HEK293 (cell line): ENCODE measurements at regions not wholly inside any gene's neighbourhood (a gene's known extent, or its start where the extent isn't known, plus 50 kb on each side); places are given as distances from the start of the nearest gene placed in this dataset.

Source experiments
- CTCF ChIA-PET: fragments of 350-600 bp; formaldehyde crosslinking; extraction: SDS; loops from one replicate; lab custom pipeline; 2021; ENCODE audit warnings: antibody characterized with exemption; lab: Yijun Ruan, JAX
- POLR2A ChIA-PET: fragments of 300-600 bp; formaldehyde crosslinking; extraction: SDS; loops from one replicate; lab custom pipeline; 2020; ENCODE audit warnings: antibody characterized with exemption, inconsistent platforms; lab: Yijun Ruan, JAX
- H3K27ac ChIP-seq: fragments of 200-500 bp; sonication (Bioruptor generic); 2 replicates; pipeline ENCODE4 v1.5.1; 2014; ENCODE audit warnings: low read depth, low read length, control low read depth, inconsistent platforms; ENCODE audit errors: extremely low read depth
- H3K36me3 ChIP-seq, 2 experiments: fragments of 200-500 bp in 1 of 2; sonication (Bioruptor generic) in 1 of 2; 1 replicate in 1 of 2; 2 replicates in 1 of 2; pipeline ENCODE4 v1.5.1; 2014 to 2017; ENCODE audit warnings: inconsistent platforms in 2 of 2, low read length in 2 of 2; ENCODE audit not compliant: control insufficient read depth in 2 of 2, insufficient read depth in 1 of 2
- H3K4me1 ChIP-seq: fragments of 200-500 bp; sonication (Bioruptor generic); 2 replicates; pipeline ENCODE4 v1.5.1; 2014; ENCODE audit warnings: mild to moderate bottlenecking, low read length, inconsistent platforms; ENCODE audit not compliant: control insufficient read depth, insufficient read depth
- H3K4me3 ChIP-seq: 2 replicates; pipeline ENCODE4 v1.5.1; 2011; ENCODE audit warnings: low read depth, mild to moderate bottlenecking, control low read depth, low read length, moderate library complexity
- H3K9me3 ChIP-seq: fragments of 200-500 bp; sonication (Bioruptor generic); 2 replicates; pipeline ENCODE4 v1.5.1; 2014; ENCODE audit warnings: low read depth, low read length, inconsistent platforms; ENCODE audit not compliant: control insufficient read depth, insufficient read depth
- BCL11A ChIP-seq: fragments of 450-650 bp; formaldehyde crosslinking; IDR thresholded peaks from 2 replicates; pipeline ENCODE4 v1.5.1; 2016; ENCODE audit warnings: low read depth, missing biosample characterization, missing genetic modification characterization
- EGR2 ChIP-seq: fragments of 450-650 bp; formaldehyde crosslinking; IDR thresholded peaks from 2 replicates; pipeline ENCODE4 v1.5.1; 2016; ENCODE audit warnings: low read depth, missing biosample characterization, missing genetic modification characterization
- GLI2 ChIP-seq: fragments of 450-650 bp; formaldehyde crosslinking; IDR thresholded peaks from 2 replicates; pipeline ENCODE4; 2017; ENCODE audit warnings: missing biosample characterization, missing genetic modification characterization, low read depth, borderline replicate concordance
- GLI4 ChIP-seq: fragments of 450-650 bp; formaldehyde crosslinking; IDR thresholded peaks from 2 replicates; pipeline ENCODE4 v1.5.1; 2016; ENCODE audit warnings: missing biosample characterization, missing genetic modification characterization
- GLIS1 ChIP-seq: fragments of 450-650 bp; formaldehyde crosslinking; IDR thresholded peaks from 2 replicates; pipeline ENCODE4 v1.5.1; 2016; ENCODE audit warnings: missing biosample characterization, missing genetic modification characterization
- IKZF3 ChIP-seq: fragments of 450-650 bp; IDR thresholded peaks from 2 replicates; pipeline ENCODE4 v1.5.0; 2018; ENCODE audit warnings: missing biosample characterization, mild to moderate bottlenecking, missing genetic modification characterization, moderate library complexity
- KLF16 ChIP-seq: fragments of 450-650 bp; formaldehyde crosslinking; IDR thresholded peaks from 2 replicates; pipeline ENCODE4 v1.5.1; 2017; ENCODE audit warnings: missing biosample characterization, missing genetic modification characterization
- PBX3 ChIP-seq: sonication (generic); formaldehyde crosslinking; IDR thresholded peaks from 2 replicates; pipeline ENCODE4 v1.8.1; 2022; ENCODE audit warnings: mild to moderate bottlenecking, moderate library complexity, missing genetic modification reagents
- SP3 ChIP-seq: fragments of 450-650 bp; formaldehyde crosslinking; IDR thresholded peaks from 2 replicates; pipeline ENCODE4 v1.5.1; 2016; ENCODE audit warnings: missing biosample characterization, missing genetic modification characterization
- ZBTB17 ChIP-seq: fragments of 450-650 bp; formaldehyde crosslinking; IDR thresholded peaks from 2 replicates; pipeline ENCODE4 v1.5.1; 2016; ENCODE audit warnings: missing biosample characterization, missing genetic modification characterization
- ZNF10 ChIP-seq: fragments of 450-650 bp; formaldehyde crosslinking; IDR thresholded peaks from 2 replicates; pipeline ENCODE4 v1.5.1; 2017; ENCODE audit warnings: missing biosample characterization, missing genetic modification characterization
- ZNF112 ChIP-seq: fragments of 450-650 bp; formaldehyde crosslinking; IDR thresholded peaks from 2 replicates; pipeline ENCODE4 v1.5.0; 2017; ENCODE audit warnings: missing biosample characterization, missing genetic modification characterization
- ZNF175 ChIP-seq: fragments of 450-650 bp; formaldehyde crosslinking; IDR thresholded peaks from 2 replicates; pipeline ENCODE4 v1.5.1; 2016; ENCODE audit warnings: missing biosample characterization, missing genetic modification characterization
- ZNF223 ChIP-seq: fragments of 450-650 bp; formaldehyde crosslinking; IDR thresholded peaks from 2 replicates; pipeline ENCODE4 v1.5.1; 2016; ENCODE audit warnings: missing biosample characterization, missing genetic modification characterization
- ZNF404 ChIP-seq: fragments of 450-650 bp; formaldehyde crosslinking; IDR thresholded peaks from 2 replicates; pipeline ENCODE4 v1.5.1; 2017; ENCODE audit warnings: missing biosample characterization, missing genetic modification characterization
- ZNF548 ChIP-seq: fragments of 450-650 bp; formaldehyde crosslinking; IDR thresholded peaks from 2 replicates; pipeline ENCODE4 v1.5.1; 2016; ENCODE audit warnings: missing biosample characterization, missing genetic modification characterization
- ZNF571 ChIP-seq: fragments of 450-650 bp; formaldehyde crosslinking; IDR thresholded peaks from 2 replicates; pipeline ENCODE4 v1.5.0; 2017; ENCODE audit warnings: missing biosample characterization, missing genetic modification characterization
- ZNF664 ChIP-seq: fragments of 450-650 bp; formaldehyde crosslinking; IDR thresholded peaks from 2 replicates; pipeline ENCODE4 v1.5.1; 2016; ENCODE audit warnings: missing biosample characterization, missing genetic modification characterization
- ZNF670 ChIP-seq: fragments of 450-650 bp; formaldehyde crosslinking; IDR thresholded peaks from 2 replicates; pipeline ENCODE4 v1.5.1; 2016; ENCODE audit warnings: missing biosample characterization, missing genetic modification characterization, low read depth
- ZNF776 ChIP-seq: fragments of 450-650 bp; formaldehyde crosslinking; IDR thresholded peaks from 2 replicates; pipeline ENCODE4 v1.5.0; 2017; ENCODE audit warnings: missing biosample characterization, missing genetic modification characterization, borderline replicate concordance
- ZNF777 ChIP-seq: fragments of 450-650 bp; formaldehyde crosslinking; IDR thresholded peaks from 2 replicates; pipeline ENCODE4 v1.5.1; 2017; ENCODE audit warnings: missing biosample characterization, missing genetic modification characterization, borderline replicate concordance
- ZSCAN30 ChIP-seq: fragments of 450-650 bp; IDR thresholded peaks from 2 replicates; pipeline ENCODE4 v1.5.1; 2018; ENCODE audit warnings: missing biosample characterization, mild to moderate bottlenecking, missing genetic modification characterization, moderate library complexity
- ZSCAN5A ChIP-seq: fragments of 450-650 bp; formaldehyde crosslinking; IDR thresholded peaks from 2 replicates; pipeline ENCODE4 v1.5.1; 2016; ENCODE audit warnings: missing biosample characterization, missing genetic modification characterization
- TF ChIP-seq, protein P1 (sequence below): fragments of 450-650 bp; IDR thresholded peaks from 2 replicates; pipeline ENCODE4 v1.5.1; 2018; ENCODE audit warnings: missing biosample characterization, missing genetic modification characterization
- TF ChIP-seq, protein P2 (sequence below): fragments of 450-650 bp; formaldehyde crosslinking; IDR thresholded peaks from 2 replicates; pipeline ENCODE4 v1.5.1; 2016; ENCODE audit warnings: missing biosample characterization, missing genetic modification characterization, borderline replicate concordance
- TF ChIP-seq, protein P3 (sequence below): fragments of 450-650 bp; formaldehyde crosslinking; IDR thresholded peaks from 2 replicates; pipeline ENCODE4 v1.5.1; 2017; ENCODE audit warnings: missing biosample characterization, missing genetic modification characterization

DNA sequence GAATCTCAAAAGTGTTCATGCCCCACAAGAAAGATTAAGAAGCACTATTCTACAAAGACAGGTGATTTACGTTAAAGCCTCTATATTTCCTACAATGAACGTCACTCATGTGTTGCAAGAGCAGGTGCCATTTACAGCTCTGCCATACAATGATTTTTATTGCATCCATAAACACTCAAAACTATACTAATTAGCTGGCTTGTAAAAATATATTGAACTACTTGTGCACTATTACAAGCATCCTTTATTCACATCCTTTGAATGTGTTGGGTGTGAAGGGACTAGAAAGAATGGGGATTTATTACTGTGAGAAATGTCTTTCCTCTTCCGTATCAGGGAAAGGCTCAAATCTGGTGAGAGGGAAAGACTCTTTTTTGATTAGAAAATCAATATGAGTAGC, 50.7 kb upstream of the C3orf49 start:
- Histone ChIP-seq H3K27ac (no peak overlapping the region), H3K36me3 (no peaks in the 10 kb centered on the region), H3K4me3 (no peak overlapping the region), H3K9me3 (no peaks in the 10 kb centered on the region), H3K4me1 (no peaks in the 10 kb centered on the region)
- no peak for TF ChIP-seq ZNF175 (tag by site-specific recombination)
- TF ChIP-seq ZNF404: no peak
- TF ChIP-seq PBX3 (CRISPR knock-in tag): no peak
- TF ChIP-seq ZSCAN30 (tag by site-specific recombination): no peak
- no peak for TF ChIP-seq GLI2
- no peak for TF ChIP-seq IKZF3 (tag by site-specific recombination)
- ChIA-PET CTCF (no interaction called here), POLR2A (no interaction called here)

DNA sequence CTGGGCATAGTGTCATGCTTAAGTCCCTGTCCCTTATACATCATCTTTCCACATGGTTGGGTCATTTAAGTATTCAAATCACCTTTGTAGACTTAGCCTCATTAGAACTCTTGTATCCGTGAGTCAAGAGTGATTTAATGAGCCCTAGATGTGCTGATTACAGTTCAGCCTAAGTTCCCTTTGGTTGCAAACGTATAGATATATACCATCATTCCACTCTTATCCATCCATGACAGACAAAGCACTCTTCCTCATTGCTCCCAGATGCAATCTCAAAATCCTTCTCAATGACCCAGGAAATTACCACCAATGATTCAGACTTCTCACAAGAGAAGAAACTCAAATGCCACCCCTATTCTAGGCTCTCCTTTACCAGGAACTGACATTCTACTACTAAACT, 50.2 kb upstream of the C3orf49 start:
- Histone ChIP-seq H3K4me3 (no peak overlapping the region), H3K4me1 (no peaks in the 10 kb centered on the region), H3K36me3 (no peaks in the 10 kb centered on the region)
- TF ChIP-seq ZSCAN5A (tag by site-specific recombination) (no peak), GLIS1 (tag by site-specific recombination) (no peak), EGR2 (tag by site-specific recombination) (no peak), ZBTB17 (tag by site-specific recombination) (no peak), ZNF223 (tag by site-specific recombination) (no peak), GLI4 (tag by site-specific recombination) (no peak), BCL11A (tag by site-specific recombination) (no peak), KLF16 (no peak), SP3 (tag by site-specific recombination) (no peak), ZNF571 (tag by site-specific recombination) (no peak), ZNF10 (tag by site-specific recombination) (no peak), ZNF776 (no peak), ZNF670 (tag by site-specific recombination) (no peak), ZNF664 (tag by site-specific recombination) (no peak), ZNF548 (tag by site-specific recombination) (no peak), ZNF112 (tag by site-specific recombination) (no peak), ZNF777 (tag by site-specific recombination) (no peak)
- TF ChIP-seq, protein P1, sequence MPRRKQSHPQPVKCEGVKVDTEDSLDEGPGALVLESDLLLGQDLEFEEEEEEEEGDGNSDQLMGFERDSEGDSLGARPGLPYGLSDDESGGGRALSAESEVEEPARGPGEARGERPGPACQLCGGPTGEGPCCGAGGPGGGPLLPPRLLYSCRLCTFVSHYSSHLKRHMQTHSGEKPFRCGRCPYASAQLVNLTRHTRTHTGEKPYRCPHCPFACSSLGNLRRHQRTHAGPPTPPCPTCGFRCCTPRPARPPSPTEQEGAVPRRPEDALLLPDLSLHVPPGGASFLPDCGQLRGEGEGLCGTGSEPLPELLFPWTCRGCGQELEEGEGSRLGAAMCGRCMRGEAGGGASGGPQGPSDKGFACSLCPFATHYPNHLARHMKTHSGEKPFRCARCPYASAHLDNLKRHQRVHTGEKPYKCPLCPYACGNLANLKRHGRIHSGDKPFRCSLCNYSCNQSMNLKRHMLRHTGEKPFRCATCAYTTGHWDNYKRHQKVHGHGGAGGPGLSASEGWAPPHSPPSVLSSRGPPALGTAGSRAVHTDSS (tag by site-specific recombination): no peak
- TF ChIP-seq, protein P2, sequence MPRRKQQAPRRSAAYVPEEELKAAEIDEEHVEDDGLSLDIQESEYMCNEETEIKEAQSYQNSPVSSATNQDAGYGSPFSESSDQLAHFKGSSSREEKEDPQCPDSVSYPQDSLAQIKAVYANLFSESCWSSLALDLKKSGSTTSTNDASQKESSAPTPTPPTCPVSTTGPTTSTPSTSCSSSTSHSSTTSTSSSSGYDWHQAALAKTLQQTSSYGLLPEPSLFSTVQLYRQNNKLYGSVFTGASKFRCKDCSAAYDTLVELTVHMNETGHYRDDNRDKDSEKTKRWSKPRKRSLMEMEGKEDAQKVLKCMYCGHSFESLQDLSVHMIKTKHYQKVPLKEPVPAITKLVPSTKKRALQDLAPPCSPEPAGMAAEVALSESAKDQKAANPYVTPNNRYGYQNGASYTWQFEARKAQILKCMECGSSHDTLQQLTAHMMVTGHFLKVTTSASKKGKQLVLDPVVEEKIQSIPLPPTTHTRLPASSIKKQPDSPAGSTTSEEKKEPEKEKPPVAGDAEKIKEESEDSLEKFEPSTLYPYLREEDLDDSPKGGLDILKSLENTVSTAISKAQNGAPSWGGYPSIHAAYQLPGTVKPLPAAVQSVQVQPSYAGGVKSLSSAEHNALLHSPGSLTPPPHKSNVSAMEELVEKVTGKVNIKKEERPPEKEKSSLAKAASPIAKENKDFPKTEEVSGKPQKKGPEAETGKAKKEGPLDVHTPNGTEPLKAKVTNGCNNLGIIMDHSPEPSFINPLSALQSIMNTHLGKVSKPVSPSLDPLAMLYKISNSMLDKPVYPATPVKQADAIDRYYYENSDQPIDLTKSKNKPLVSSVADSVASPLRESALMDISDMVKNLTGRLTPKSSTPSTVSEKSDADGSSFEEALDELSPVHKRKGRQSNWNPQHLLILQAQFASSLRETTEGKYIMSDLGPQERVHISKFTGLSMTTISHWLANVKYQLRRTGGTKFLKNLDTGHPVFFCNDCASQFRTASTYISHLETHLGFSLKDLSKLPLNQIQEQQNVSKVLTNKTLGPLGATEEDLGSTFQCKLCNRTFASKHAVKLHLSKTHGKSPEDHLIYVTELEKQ (tag by site-specific recombination): no peak
- TF ChIP-seq, protein P3, sequence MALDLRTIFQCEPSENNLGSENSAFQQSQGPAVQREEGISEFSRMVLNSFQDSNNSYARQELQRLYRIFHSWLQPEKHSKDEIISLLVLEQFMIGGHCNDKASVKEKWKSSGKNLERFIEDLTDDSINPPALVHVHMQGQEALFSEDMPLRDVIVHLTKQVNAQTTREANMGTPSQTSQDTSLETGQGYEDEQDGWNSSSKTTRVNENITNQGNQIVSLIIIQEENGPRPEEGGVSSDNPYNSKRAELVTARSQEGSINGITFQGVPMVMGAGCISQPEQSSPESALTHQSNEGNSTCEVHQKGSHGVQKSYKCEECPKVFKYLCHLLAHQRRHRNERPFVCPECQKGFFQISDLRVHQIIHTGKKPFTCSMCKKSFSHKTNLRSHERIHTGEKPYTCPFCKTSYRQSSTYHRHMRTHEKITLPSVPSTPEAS (tag by site-specific recombination): no peak
- TF ChIP-seq, all 188 proteins: peak for 0
- ChIA-PET POLR2A (no interaction called here), CTCF (no interaction called here)
- H3K27ac ChIP-seq: no peak overlapping the region
- H3K9me3 ChIP-seq: no peaks in the 10 kb centered on the region
